ENCODE measurements at regions not wholly inside any gene's neighbourhood (a gene's known extent, or its start where the extent isn't known, plus 50 kb on each side); places are given as distances from the start of the nearest gene placed in this dataset.
A peak's percentile ranks its signal among the peaks of the same experiment; 100 is the strongest.

GRCh38 chr2:156689939-156690338 is 253.8 kb downstream of the GPD2 start:
- ATAC-seq (no peak), DNase-seq (ENCODE audit: missing footprints) (no peak)
- intact Hi-C loops (cut with DNase I), result no loop called here

DNA sequence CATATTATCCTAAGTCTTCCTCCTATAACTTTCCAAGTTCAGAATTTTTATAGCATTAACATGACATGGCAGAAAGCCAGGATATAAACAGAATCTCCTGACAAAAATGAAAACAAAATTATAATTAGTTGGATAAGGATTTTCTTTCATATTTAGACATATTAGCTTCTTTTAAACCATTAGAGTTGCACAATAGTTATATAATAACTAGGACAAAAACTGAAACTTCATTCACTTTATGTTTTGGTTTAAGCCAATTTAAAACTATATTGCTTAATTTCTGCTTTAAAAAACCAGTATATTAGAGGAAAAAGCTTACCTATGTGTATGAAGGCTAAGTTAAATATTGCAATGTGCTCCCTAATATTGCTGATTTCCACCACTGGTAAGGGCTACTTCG is 254.8 kb downstream of the GPD2 start:
- DNase-seq (ENCODE audit: missing footprints) (no peak), ATAC-seq (no peak)
- intact Hi-C loops (cut with DNase I), result no loop called here

DNA sequence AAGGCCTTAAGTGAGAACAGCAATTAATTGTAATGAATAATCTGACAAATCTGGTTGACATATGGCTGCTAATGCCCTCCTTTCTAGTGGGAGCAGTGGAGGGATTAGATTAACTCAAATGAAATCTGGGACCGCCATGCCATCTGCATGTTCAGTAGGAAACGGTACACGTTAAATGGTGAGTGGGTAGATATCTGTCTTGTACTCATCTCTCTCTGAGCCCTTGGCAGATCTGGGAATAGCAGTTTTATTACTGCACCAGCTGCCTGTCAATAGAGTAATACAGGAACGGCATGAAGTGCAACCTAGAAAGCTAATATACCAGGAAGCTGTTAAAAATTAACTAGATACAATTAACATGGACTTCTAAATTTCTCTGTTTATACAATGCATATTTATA is 258.8 kb downstream of the GPD2 start:
- intact Hi-C loops (cut with DNase I), result no loop called here
- no peak for ATAC-seq

GRCh38 chr2:156695595-156695994 is 259.4 kb downstream of the GPD2 start:
- intact Hi-C loops (cut with DNase I), result no loop called here
- no peak for DNase-seq (ENCODE audit: missing footprints)
- no peak for ATAC-seq

More for the DNA sequence above, 258.8 kb downstream of the GPD2 start:
- no peak for DNase-seq (ENCODE audit: missing footprints)

DNA sequence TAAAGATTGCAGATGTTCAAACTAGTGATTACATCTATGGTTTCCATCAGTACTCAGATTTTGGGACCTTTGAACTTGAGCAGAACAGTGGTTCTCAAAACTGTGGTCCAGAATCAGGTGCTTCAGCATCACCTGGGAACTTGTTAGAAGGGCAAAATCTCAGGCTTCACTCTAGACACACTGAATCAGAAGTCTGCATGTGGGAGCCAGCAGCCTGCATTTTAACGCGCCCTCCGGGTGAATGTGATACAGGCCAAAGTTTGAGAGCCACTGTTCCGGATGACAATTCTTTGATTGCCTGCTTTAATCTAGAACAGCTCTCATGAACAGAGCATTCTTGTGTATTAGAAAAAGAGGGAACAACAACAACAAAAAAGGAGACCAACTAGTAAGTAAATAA is 261.7 kb downstream of the GPD2 start:
- intact Hi-C loops (cut with DNase I), result no loop called here
- no peak for ATAC-seq
- no peak for DNase-seq (ENCODE audit: missing footprints)

DNA sequence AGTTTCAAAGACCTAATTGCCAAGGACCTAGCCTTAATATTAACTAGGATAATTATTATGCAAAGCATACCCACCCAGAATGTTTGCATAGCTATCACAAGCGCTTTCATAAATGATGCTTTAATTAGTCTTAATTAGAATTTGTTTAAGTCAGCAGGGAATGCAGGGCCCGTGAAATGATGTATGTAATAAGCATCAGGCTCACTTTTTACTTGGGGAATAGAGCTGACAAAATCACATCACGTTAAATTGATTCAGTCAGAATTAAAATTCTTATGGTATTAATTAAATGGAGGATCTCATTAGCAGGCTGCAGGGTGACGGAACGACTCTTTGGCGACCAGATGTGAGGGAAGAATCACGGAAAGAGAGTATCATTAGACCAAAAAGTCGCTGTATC is 264.5 kb downstream of the GPD2 start:
- ATAC-seq, result no peak
- intact Hi-C loops (cut with DNase I), result no loop called here

GRCh38 chr2:156702541-156702940 is 266.4 kb downstream of the GPD2 start:
- DNase-seq (ENCODE audit: missing footprints) (no peak), ATAC-seq (no peak)
- intact Hi-C loops (cut with DNase I), result no loop called here

More for the DNA sequence above, 264.5 kb downstream of the GPD2 start:
- DNase-seq (ENCODE audit: missing footprints), result no peak

DNA sequence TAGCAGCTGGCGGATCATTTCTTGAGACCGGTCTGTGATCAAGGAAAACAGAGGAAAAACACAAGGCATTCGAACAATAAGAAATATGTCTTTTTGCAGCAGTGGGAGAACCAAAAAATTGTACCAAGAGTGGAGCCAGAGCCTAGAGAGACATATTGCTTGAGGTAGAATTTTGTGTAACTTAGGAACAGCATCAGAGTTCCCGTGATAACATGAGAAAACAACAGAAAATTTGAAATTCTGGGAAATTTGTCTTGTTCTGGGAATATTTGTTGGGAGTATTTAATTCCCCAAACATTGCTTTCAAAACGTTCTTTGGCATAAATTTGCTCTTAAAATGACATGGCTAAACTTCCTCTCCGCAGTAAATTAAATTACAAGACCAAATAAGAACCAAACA is 267.5 kb downstream of the GPD2 start:
- ATAC-seq (peak; percentile 72), DNase-seq (ENCODE audit: missing footprints) (no peak)
- intact Hi-C loops (cut with DNase I), result no loop called here

DNA sequence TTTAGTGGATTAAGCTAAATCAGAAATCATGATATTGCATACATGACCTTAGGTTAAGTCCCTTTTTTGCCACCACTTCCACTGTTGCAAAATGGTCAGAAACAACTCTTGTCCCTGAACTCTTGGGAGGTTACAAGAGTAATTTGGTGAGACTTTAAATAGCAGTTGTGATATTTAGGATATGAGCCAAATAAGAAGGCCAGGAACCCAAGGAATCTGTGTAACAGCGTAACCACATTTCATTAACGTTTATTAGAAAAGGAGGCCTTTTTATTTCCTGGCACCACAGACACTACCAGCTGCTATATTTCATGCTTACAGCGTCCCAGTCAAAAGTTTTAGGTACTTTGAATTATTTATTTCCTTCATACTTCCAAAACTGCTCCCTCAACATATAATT is 268.0 kb downstream of the GPD2 start:
- no peak for DNase-seq (ENCODE audit: missing footprints)
- intact Hi-C loops (cut with DNase I), result no loop called here
- ATAC-seq, result peak; percentile 80

GRCh38 chr2:156704617-156705016 is 268.4 kb downstream of the GPD2 start:
- peak; percentile 71 for DNase-seq (ENCODE audit: missing footprints)
- ATAC-seq, result peak; percentile 81
- intact Hi-C loops (cut with DNase I), result no loop called here

DNA sequence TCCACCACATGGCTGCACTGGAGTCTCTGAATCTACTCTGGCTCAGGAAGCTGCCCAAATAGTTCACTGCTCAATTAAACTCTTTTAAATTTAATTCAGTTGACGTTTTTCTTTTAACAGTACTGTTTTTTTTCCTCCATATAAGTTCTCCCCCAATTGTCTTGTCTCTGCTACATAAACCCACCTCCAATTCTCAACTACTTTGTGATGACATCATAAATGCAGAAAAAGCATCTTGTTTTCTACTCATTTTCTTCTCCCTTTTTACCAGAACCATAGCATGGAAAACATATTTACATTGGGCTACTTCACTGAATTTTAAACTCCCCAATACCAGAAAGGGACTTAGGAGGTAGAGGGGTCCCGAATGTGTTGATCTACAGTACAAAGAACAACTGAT is 270.4 kb downstream of the GPD2 start:
- intact Hi-C loops (cut with DNase I), result no loop called here
- ATAC-seq (no peak), DNase-seq (ENCODE audit: missing footprints) (no peak)

DNA sequence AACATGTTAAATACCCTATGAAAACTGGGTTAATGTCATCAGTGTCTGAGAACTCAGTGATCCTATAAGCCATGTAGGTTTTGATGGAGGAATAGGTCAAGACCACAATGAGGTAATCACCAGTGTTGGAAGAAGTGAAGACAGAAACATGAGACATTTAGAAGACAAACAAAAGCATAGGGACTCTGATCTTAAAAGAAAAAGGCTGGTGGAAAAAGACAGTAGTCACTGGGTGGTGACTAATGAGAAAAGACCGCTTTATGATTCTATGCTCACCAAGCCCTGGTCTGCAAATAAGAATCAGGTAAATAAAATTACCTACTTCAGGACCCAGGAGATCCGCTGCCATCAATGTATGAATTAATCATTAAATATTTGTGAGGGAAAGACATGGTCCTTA is 271.9 kb downstream of the GPD2 start:
- no peak for ATAC-seq
- intact Hi-C loops (cut with DNase I), result no loop called here
- no peak for DNase-seq (ENCODE audit: missing footprints)

DNA sequence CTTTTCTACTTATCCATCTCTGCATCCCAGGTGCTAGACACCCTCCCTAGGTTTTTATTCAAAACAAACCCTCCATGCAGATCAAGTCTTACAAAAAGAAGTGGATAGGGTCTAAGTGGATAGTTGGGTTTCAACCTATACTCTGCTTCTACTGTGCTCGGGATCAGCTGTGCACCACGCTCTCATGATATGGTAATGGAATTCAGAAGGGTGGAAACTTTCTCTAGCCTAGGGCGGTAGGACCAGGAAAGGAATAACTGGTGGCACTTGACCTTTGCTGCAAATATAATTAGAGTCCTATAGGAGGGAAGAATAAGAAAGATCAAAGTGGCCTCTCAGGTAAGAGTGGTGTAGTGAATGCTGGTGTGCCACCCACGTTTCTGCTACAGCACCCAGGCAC is 272.9 kb downstream of the GPD2 start:
- DNase-seq (ENCODE audit: missing footprints) (no peak), ATAC-seq (no peak)
- intact Hi-C loops (cut with DNase I), result no loop called here

DNA sequence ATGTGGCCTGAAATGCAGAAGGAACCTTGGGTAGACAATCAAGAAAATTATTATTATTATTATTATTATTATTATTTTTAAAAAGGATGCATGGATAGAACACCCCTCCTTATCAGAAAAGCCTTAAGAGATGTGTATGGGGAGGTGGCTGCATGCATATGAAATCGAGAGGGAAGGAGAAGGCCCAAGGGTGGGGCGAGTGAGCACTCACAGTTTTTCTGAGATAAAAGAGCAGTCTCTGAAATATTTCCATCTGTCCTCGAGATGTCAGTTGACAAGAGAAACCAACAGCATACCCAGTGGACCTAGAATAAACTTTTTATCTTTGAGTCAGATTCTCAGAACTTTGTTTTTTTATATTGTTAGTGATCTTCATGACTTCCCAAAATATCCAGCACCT is 282.9 kb downstream of the GPD2 start:
- intact Hi-C loops (cut with DNase I), result no loop called here
- DNase-seq (ENCODE audit: missing footprints) (no peak), ATAC-seq (no peak)

- intact Hi-C loops (cut with DNase I), result no loop called here
- DNase-seq (ENCODE audit: missing footprints), result no peak
- no peak for ATAC-seq
These were observed 291.7 kb downstream of the GPD2 start for GRCh38 chr2:156727867-156728266.

GRCh38 chr2:156728328-156728727 is 292.1 kb downstream of the GPD2 start:
- ATAC-seq, result no peak
- DNase-seq (ENCODE audit: missing footprints), result no peak
- intact Hi-C loops (cut with DNase I), result no loop called here

GRCh38 chr2:156731506-156731905 is 295.3 kb downstream of the GPD2 start:
- no peak for DNase-seq (ENCODE audit: missing footprints)
- no peak for ATAC-seq
- intact Hi-C loops (cut with DNase I), result no loop called here

DNA sequence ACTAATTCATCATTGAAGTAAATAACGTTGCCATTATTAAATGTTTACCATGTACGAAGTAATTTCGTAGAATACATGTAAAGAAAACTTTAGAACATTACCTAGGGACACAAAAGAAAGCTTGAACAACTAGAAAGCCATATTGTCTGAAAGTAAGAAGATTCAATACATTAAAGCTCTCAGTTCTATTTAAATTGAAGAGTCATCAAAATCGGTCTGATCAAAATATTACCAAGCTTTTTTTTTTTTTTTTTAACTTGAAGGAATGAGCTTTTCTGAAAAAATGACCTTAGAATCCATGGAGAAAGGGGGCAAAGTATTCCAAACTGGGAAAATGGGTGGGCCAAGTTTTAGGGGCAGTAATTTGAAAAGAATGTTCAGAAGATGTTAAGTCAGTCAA is 300.8 kb downstream of the GPD2 start:
- no peak for ATAC-seq
- DNase-seq (ENCODE audit: missing footprints), result no peak
- intact Hi-C loops (cut with DNase I), result no loop called here

DNA sequence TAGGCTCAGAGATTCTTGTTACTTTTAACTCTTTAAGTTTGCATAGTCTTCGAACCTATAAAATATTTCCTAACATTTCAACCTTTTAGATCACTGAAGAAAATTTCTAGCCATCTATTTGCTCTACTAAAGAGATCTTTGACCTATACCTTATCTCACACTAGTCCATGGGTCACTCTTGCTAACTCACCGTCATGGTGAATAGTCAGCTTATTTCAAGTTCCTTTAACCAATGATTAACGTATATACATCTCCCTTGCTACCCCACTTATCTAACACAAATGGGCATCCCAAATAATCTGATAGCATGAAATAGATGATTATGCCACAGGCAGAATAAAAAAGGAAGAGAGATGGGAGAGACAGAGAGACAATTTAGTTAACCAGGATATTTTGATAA is 303.1 kb downstream of the GPD2 start:
- ATAC-seq (no peak), DNase-seq (ENCODE audit: missing footprints) (no peak)
- intact Hi-C loops (cut with DNase I), result no loop called here

- DNase-seq (ENCODE audit: missing footprints) (no peak), ATAC-seq (no peak)
- intact Hi-C loops (cut with DNase I), result no loop called here
These were observed 309.4 kb downstream of the GPD2 start for GRCh38 chr2:156745619-156746018.

- ATAC-seq, result no peak
- DNase-seq (ENCODE audit: missing footprints), result no peak
- intact Hi-C loops (cut with DNase I), result no loop called here
These were observed 312.0 kb downstream of the GPD2 start for GRCh38 chr2:156748221-156748620.

GRCh38 chr2:156752042-156752441 is 315.9 kb downstream of the GPD2 start:
- DNase-seq (ENCODE audit: missing footprints) (no peak), ATAC-seq (no peak)
- intact Hi-C loops (cut with DNase I), result no loop called here

Measured in Right ventricle myocardium inferior (tissue), 1 donor.